Prostate gland (tissue), 2 donors: ENCODE measurements at regions not wholly inside any gene's neighbourhood (a gene's known extent, or its start where the extent isn't known, plus 50 kb on each side); places are given as distances from the start of the nearest gene placed in this dataset.

Source experiments
- DNase-seq: peaks from one replicate; pipeline ENCODE4 v3.0.0-alpha.2; 2019; ENCODE audit warnings: low spot score
- H3K27ac ChIP-seq, 2 donors: fragments of 200-600 bp; sonication (generic); 2 replicates each; pipeline ENCODE4 v1.5.1; 2017 to 2019
- H3K27me3 ChIP-seq: fragments of 200-600 bp; sonication (generic); replicated peaks from 2 replicates; pipeline ENCODE4 v1.5.1; 2019; ENCODE audit not compliant: insufficient read depth
- H3K36me3 ChIP-seq, 2 donors: fragments of 200-600 bp; sonication (generic); 1 replicate in 1 of 2; 2 replicates in 1 of 2; pipeline versions ENCODE4 v1.5.1 to v1.8.1; 2017 to 2019
- H3K4me1 ChIP-seq: fragments of 200-600 bp; sonication (generic); replicated peaks from 2 replicates; pipeline ENCODE4 v1.5.1; 2019
- H3K4me3 ChIP-seq, 2 donors: fragments of 200-600 bp; sonication (generic); 2 replicates each; pipeline ENCODE4 v1.5.1; 2017 to 2019
- H3K9me3 ChIP-seq: fragments of 200-600 bp; sonication (generic); 2 replicates; pipeline ENCODE4 v1.5.1; 2017
- CTCF ChIP-seq, 4 experiments: fragments of 200-600 bp in 2 of 4; fragments of 450-650 bp in 2 of 4; sonication (generic) in 2 of 4; IDR thresholded peaks; 1 replicate in 3 of 4; 2 replicates in 1 of 4; pipeline ENCODE4 v1.5.1; 2016 to 2019; ENCODE audit warnings: antibody characterized with exemption in 4 of 4, mild to moderate bottlenecking in 2 of 4, moderate library complexity in 2 of 4
- POLR2A ChIP-seq: fragments of 450-650 bp; IDR thresholded peaks from one replicate; pipeline ENCODE4 v1.6.1; 2016; ENCODE audit warnings: antibody characterized with exemption, mild to moderate bottlenecking
- POLR2AphosphoS5 ChIP-seq: sonication (generic); formaldehyde crosslinking; IDR thresholded peaks from one replicate; pipeline ENCODE4 v1.6.1; 2017; ENCODE audit warnings: antibody characterized with exemption
- WGBS: methylation state at CpG from one replicate; pipeline ENCODE4 v1.1.5; 2018; 5-methylcytosine and 5-hydroxymethylcytosine counted together
- intact Hi-C: fragments of 100-400 bp; cut with DNase I; formaldehyde crosslinking; loops from one replicate; pipeline ENCODE4 v1.14.2; 2022

- H3K27ac ChIP-seq = no peak overlapping the region
- no peak for TF ChIP-seq POLR2A
- TF ChIP-seq CTCF (IDR thresholded peaks at IDR 0.05) = no peak
- H3K4me1 ChIP-seq = no peaks in the 10 kb centered on the region
- 90% methylated on average over 6 of the region's 6 CpGs for WGBS
- H3K4me3 ChIP-seq = no peak overlapping the region
- no peak for DNase-seq
- H3K27me3 ChIP-seq = no peaks in the 10 kb centered on the region
- no peaks in the 10 kb centered on the region for H3K36me3 ChIP-seq
- intact Hi-C loops = no loop called here
- H3K9me3 ChIP-seq = no peaks in the 10 kb centered on the region
Measured at GRCh38 chr18:47547539-47548202, 296.2 kb upstream of the SKOR2 start.

- Histone ChIP-seq H3K9me3 (no peaks in the 10 kb centered on the region), H3K27me3 (no peaks in the 10 kb centered on the region), H3K4me1 (no peaks in the 10 kb centered on the region), H3K4me3 (no peak overlapping the region), H3K27ac (no peak overlapping the region), H3K36me3 (no peaks in the 10 kb centered on the region)
- DNase-seq = no peak
- TF ChIP-seq POLR2A (no peak), POLR2AphosphoS5 (no peak), CTCF (IDR thresholded peaks at IDR 0.05) (no peak)
- 65% methylated on average over 6 of the region's 6 CpGs for WGBS
- intact Hi-C loops = no loop called here
Measured at GRCh38 chr18:47545613-47546012, 294.2 kb upstream of the SKOR2 start.

GRCh38 chr18:47543080-47543479 is 291.6 kb upstream of the SKOR2 start:
- TF ChIP-seq POLR2A (no peak), CTCF (IDR thresholded peaks at IDR 0.05) (no peak), POLR2AphosphoS5 (no peak)
- no peak for DNase-seq
- WGBS = 75% methylated on average over 3 of the region's 3 CpGs
- Histone ChIP-seq H3K27me3 (no peaks in the 10 kb centered on the region), H3K9me3 (no peaks in the 10 kb centered on the region), H3K4me1 (no peaks in the 10 kb centered on the region), H3K4me3 (no peak overlapping the region), H3K27ac (no peak overlapping the region), H3K36me3 (no peaks in the 10 kb centered on the region)
- intact Hi-C loops = no loop called here

- 58% methylated on average over 2 of the region's 2 CpGs for WGBS
- no peaks in the 10 kb centered on the region for H3K27me3 ChIP-seq
- TF ChIP-seq CTCF (IDR thresholded peaks at IDR 0.05) (no peak), POLR2AphosphoS5 (no peak), POLR2A (no peak)
- H3K4me3 ChIP-seq = no peak overlapping the region
- H3K4me1 ChIP-seq = no peaks in the 10 kb centered on the region
- intact Hi-C loops = no loop called here
- no peaks in the 10 kb centered on the region for H3K9me3 ChIP-seq
- H3K27ac ChIP-seq = no peak overlapping the region
- DNase-seq = no peak
- no peaks in the 10 kb centered on the region for H3K36me3 ChIP-seq
Measured at GRCh38 chr18:47542551-47542950, 291.1 kb upstream of the SKOR2 start.

- no peaks in the 10 kb centered on the region for H3K9me3 ChIP-seq
- DNase-seq = no peak
- intact Hi-C loops = no loop called here
- H3K27me3 ChIP-seq = peaks cover 7% of the 10 kb centered on the region
- no peak overlapping the region for H3K27ac ChIP-seq
- TF ChIP-seq CTCF (IDR thresholded peaks at IDR 0.05) (no peak), POLR2A (no peak), POLR2AphosphoS5 (no peak)
- no peaks in the 10 kb centered on the region for H3K4me1 ChIP-seq
- H3K4me3 ChIP-seq = no peak overlapping the region
- under 1% methylated on average over 15 of the region's 27 CpGs for WGBS
- H3K36me3 ChIP-seq = no peaks in the 10 kb centered on the region
Measured at GRCh38 chr18:47531717-47532116, 280.3 kb upstream of the SKOR2 start.
